ENCODE measurements at regions not wholly inside any gene's neighbourhood (a gene's known extent, or its start where the extent isn't known, plus 50 kb on each side); places are given as distances from the start of the nearest gene placed in this dataset.

DNA sequence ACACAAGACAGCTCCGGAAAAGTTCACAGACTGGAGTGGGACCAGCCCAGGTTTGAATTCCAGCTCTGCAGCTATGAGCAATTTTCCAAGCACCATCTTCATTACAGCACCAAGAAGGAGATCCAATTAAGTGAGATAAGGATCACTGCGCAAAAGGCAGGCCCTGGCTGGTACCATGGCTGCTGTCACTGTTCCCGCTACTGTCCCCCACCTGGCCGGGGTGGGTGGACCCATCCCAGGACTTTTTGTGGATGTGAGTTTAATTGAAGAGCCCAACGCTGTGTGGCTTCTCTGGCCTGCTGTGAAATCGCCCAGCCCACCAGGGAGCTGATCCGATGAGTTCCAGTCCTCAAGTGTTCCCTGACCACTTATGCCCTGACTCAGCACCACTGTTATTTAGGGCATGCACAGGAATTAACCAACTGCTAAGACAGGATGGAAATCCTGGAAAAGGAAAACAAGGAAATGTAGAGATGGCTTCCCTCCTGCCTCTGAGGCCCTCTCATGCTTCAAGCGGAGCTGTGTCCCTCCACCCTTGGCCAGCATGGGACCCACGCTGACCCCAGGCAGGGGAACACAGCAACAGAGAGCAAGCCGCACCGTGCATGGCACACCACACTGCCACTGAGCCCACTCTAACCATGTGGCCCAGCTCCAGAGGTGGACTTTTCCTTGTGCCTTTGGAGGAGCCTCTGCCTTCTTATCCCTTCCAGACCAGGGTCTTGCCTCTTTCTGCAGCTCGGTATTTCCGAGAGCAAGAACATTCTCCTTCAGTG, 150.0 kb upstream of the CST7 start:
- no peak for DNase-seq

GRCh38 chr20:24799971-24800580, 149.0 kb upstream of the CST7 start:
- Histone ChIP-seq H3K4ac (ENCODE audit: low read depth, low read length) (no peak overlapping the region), H3K4me1 (ENCODE audit: control insufficient read depth, low read depth, low read length) (no peaks in the 10 kb centered on the region), H4K8ac (ENCODE audit: low read depth, low read length) (no peak overlapping the region), H3K18ac (ENCODE audit: low read length) (no peak overlapping the region), H3K4me2 (ENCODE audit: low read length) (no peak overlapping the region), H3K27ac (ENCODE audit: low read depth, low read length) (no peak overlapping the region), H2BK120ac (ENCODE audit: low read depth, low read length) (no peak overlapping the region), H3K9ac (ENCODE audit: low read length) (no peak overlapping the region), H3K79me1 (ENCODE audit: low read length) (no peaks in the 10 kb centered on the region), H3K36me3 (ENCODE audit: control insufficient read depth, insufficient read depth, low read length) (no peaks in the 10 kb centered on the region), H3K4me3 (ENCODE audit: low read length) (no peak overlapping the region), H2AK5ac (ENCODE audit: low read length) (no peak overlapping the region), H3K79me2 (ENCODE audit: control insufficient read depth, insufficient read depth, low read length) (no peaks in the 10 kb centered on the region), H3K23ac (ENCODE audit: low read length) (no peak overlapping the region), H3K56ac (ENCODE audit: low read length) (no peak overlapping the region), H4K5ac (ENCODE audit: low read length) (no peak overlapping the region), H2BK5ac (ENCODE audit: low read length) (no peak overlapping the region), H2BK15ac (replicated peaks; ENCODE audit: low read depth) (no peak overlapping the region), H3K27me3 (ENCODE audit: insufficient read depth, low read length, poor library complexity) (no peaks in the 10 kb centered on the region)
- no CpG with 5 or more reads among the region's 12 CpGs for WGBS (ENCODE audit: extremely low coverage, insufficient coverage, low lambda C conversion rate)
- DNase-seq, result no peak

More for the DNA sequence above, 150.0 kb upstream of the CST7 start:
- H3K79me2 ChIP-seq (ENCODE audit: control insufficient read depth, insufficient read depth, low read length), result no peaks in the 10 kb centered on the region
- H3K23ac ChIP-seq (ENCODE audit: low read length), result no peak overlapping the region
- no CpG with 5 or more reads among the region's 13 CpGs for WGBS (ENCODE audit: extremely low coverage, insufficient coverage, low lambda C conversion rate)
- H3K56ac ChIP-seq (ENCODE audit: low read length), result no peak overlapping the region
- H2BK15ac ChIP-seq (replicated peaks; ENCODE audit: low read depth), result no peak overlapping the region
- H3K27ac ChIP-seq (ENCODE audit: low read depth, low read length), result no peak overlapping the region
- no peak overlapping the region for H3K18ac ChIP-seq (ENCODE audit: low read length)
- no peak overlapping the region for H2BK120ac ChIP-seq (ENCODE audit: low read depth, low read length)
- no peaks in the 10 kb centered on the region for H3K27me3 ChIP-seq (ENCODE audit: insufficient read depth, low read length, poor library complexity)
- H3K4me1 ChIP-seq (ENCODE audit: control insufficient read depth, low read depth, low read length), result no peaks in the 10 kb centered on the region
- no peak overlapping the region for H3K4me2 ChIP-seq (ENCODE audit: low read length)
- no peak overlapping the region for H4K5ac ChIP-seq (ENCODE audit: low read length)
- H3K79me1 ChIP-seq (ENCODE audit: low read length), result no peaks in the 10 kb centered on the region
- H3K36me3 ChIP-seq (ENCODE audit: control insufficient read depth, insufficient read depth, low read length), result no peaks in the 10 kb centered on the region
- H4K8ac ChIP-seq (ENCODE audit: low read depth, low read length), result no peak overlapping the region
- H3K9ac ChIP-seq (ENCODE audit: low read length), result no peak overlapping the region
- H2AK5ac ChIP-seq (ENCODE audit: low read length), result no peak overlapping the region
- H3K4me3 ChIP-seq (ENCODE audit: low read length), result no peak overlapping the region
- H3K4ac ChIP-seq (ENCODE audit: low read depth, low read length), result no peak overlapping the region
- no peak overlapping the region for H2BK5ac ChIP-seq (ENCODE audit: low read length)

- no peaks in the 10 kb centered on the region for H3K79me2 ChIP-seq (ENCODE audit: control insufficient read depth, insufficient read depth, low read length)
- no peak overlapping the region for H3K4ac ChIP-seq (ENCODE audit: low read depth, low read length)
- no peaks in the 10 kb centered on the region for H3K27me3 ChIP-seq (ENCODE audit: insufficient read depth, low read length, poor library complexity)
- no peaks in the 10 kb centered on the region for H3K36me3 ChIP-seq (ENCODE audit: control insufficient read depth, insufficient read depth, low read length)
- no peak for DNase-seq
- H3K4me3 ChIP-seq (ENCODE audit: low read length), result no peak overlapping the region
- no peak overlapping the region for H2AK5ac ChIP-seq (ENCODE audit: low read length)
- H3K18ac ChIP-seq (ENCODE audit: low read length), result no peak overlapping the region
- no peaks in the 10 kb centered on the region for H3K79me1 ChIP-seq (ENCODE audit: low read length)
- H3K4me1 ChIP-seq (ENCODE audit: control insufficient read depth, low read depth, low read length), result no peaks in the 10 kb centered on the region
- H2BK5ac ChIP-seq (ENCODE audit: low read length), result no peak overlapping the region
- H2BK15ac ChIP-seq (replicated peaks; ENCODE audit: low read depth), result no peak overlapping the region
- no peak overlapping the region for H4K8ac ChIP-seq (ENCODE audit: low read depth, low read length)
- H2BK120ac ChIP-seq (ENCODE audit: low read depth, low read length), result no peak overlapping the region
- no CpG with 5 or more reads among the region's 11 CpGs for WGBS (ENCODE audit: extremely low coverage, insufficient coverage, low lambda C conversion rate)
- H3K4me2 ChIP-seq (ENCODE audit: low read length), result no peak overlapping the region
- H4K5ac ChIP-seq (ENCODE audit: low read length), result no peak overlapping the region
- no peak overlapping the region for H3K23ac ChIP-seq (ENCODE audit: low read length)
- no peak overlapping the region for H3K56ac ChIP-seq (ENCODE audit: low read length)
- H3K27ac ChIP-seq (ENCODE audit: low read depth, low read length), result no peak overlapping the region
- no peak overlapping the region for H3K9ac ChIP-seq (ENCODE audit: low read length)
Observed at GRCh38 chr20:24802286-24802820, 146.7 kb upstream of the CST7 start.

DNA sequence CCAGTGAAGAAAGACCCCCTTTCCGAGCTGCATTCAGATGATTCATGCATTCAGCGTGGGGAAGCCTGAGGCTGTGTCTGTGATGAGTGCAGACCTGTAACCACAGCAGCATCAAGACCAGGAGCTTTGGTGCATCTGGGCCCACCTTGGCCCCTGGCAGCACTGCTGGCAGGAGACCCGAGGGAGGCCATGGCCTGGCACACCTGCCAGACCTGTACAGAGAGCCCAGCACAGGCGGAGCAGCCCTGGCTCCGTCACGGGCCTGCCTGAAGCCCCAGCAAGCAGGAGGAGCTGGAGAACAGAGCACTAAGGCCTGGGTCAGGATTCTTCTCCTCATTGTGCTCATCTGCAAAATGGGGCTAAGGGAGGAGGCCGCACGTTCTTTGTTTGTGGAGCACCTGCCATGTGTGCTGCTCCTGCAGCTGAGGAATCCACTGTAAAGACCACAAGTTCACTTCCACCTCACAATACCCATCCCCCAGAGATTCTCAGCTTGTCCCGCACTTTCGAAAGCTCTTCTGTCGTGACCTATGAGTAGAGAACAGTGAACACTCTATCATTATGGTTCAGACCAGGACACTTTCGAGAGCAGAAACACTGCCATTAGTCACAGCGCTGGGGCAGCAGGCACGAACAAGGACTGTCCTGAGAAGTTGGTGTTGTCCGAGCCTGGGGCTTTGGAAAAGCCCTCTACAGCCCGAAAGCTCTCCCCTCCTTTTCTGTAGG, 144.4 kb upstream of the CST7 start:
- Histone ChIP-seq H3K4me2 (ENCODE audit: low read length) (no peak overlapping the region), H3K79me1 (ENCODE audit: low read length) (no peaks in the 10 kb centered on the region), H3K4me3 (ENCODE audit: low read length) (no peak overlapping the region), H3K9ac (ENCODE audit: low read length) (no peak overlapping the region), H3K18ac (ENCODE audit: low read length) (no peak overlapping the region), H2BK5ac (ENCODE audit: low read length) (no peak overlapping the region), H3K4ac (ENCODE audit: low read depth, low read length) (no peak overlapping the region), H2AK5ac (ENCODE audit: low read length) (no peak overlapping the region), H3K56ac (ENCODE audit: low read length) (no peak overlapping the region), H3K27ac (ENCODE audit: low read depth, low read length) (no peak overlapping the region), H3K79me2 (ENCODE audit: control insufficient read depth, insufficient read depth, low read length) (no peaks in the 10 kb centered on the region), H3K27me3 (ENCODE audit: insufficient read depth, low read length, poor library complexity) (no peaks in the 10 kb centered on the region), H3K23ac (ENCODE audit: low read length) (no peak overlapping the region), H2BK120ac (ENCODE audit: low read depth, low read length) (no peak overlapping the region), H4K5ac (ENCODE audit: low read length) (no peak overlapping the region), H3K4me1 (ENCODE audit: control insufficient read depth, low read depth, low read length) (no peaks in the 10 kb centered on the region), H3K36me3 (ENCODE audit: control insufficient read depth, insufficient read depth, low read length) (no peaks in the 10 kb centered on the region), H2BK15ac (replicated peaks; ENCODE audit: low read depth) (no peak overlapping the region), H4K8ac (ENCODE audit: low read depth, low read length) (no peak overlapping the region)
- DNase-seq, result no peak
- no CpG with 5 or more reads among the region's 16 CpGs for WGBS (ENCODE audit: extremely low coverage, insufficient coverage, low lambda C conversion rate)

DNA sequence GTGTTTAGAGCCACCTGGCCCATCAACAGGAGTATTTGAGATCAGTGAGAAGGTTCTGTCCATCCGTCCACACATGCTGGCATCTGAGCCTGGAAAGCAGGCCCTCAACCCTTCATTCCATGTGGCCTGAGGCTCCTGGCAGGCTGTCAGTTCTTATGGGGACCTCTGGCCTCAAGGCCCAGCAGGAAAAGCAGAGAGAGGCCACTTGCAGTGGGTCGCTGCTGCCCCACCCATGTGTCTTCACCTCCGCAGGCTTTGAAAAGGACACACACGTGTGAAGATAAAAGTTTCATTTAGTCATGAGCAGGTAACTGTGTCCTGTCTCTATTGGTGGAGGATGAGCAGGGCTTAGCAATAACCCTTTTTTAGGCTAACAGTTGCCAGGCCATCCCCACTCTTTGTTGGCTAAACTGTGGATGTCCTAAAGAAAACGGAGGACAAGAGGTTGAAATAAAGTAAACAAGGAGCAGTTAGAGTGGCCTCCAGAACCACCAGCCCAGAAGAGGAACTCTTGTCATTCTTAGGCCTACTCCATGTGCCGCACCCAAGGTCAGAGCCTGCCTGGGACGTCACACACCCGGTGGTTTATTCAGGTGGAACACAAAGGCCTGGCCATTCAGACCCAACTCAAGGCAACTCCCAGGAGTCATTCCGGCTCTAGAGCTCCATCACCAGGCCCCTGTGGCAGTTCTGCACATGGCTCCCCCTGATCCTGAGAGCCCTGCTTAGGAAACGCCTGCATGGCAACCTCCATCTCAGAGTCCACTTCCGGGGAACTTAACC, 143.4 kb upstream of the CST7 start:
- WGBS (ENCODE audit: extremely low coverage, insufficient coverage, low lambda C conversion rate), result no CpG with 5 or more reads among the region's 11 CpGs
- Histone ChIP-seq H3K18ac (ENCODE audit: low read length) (no peak overlapping the region), H3K79me2 (ENCODE audit: control insufficient read depth, insufficient read depth, low read length) (no peaks in the 10 kb centered on the region), H3K9ac (ENCODE audit: low read length) (no peak overlapping the region), H2BK5ac (ENCODE audit: low read length) (no peak overlapping the region), H2BK15ac (replicated peaks; ENCODE audit: low read depth) (no peak overlapping the region), H3K79me1 (ENCODE audit: low read length) (no peaks in the 10 kb centered on the region), H2AK5ac (ENCODE audit: low read length) (no peak overlapping the region), H3K27me3 (ENCODE audit: insufficient read depth, low read length, poor library complexity) (no peaks in the 10 kb centered on the region), H3K36me3 (ENCODE audit: control insufficient read depth, insufficient read depth, low read length) (no peaks in the 10 kb centered on the region), H3K4ac (ENCODE audit: low read depth, low read length) (no peak overlapping the region), H3K23ac (ENCODE audit: low read length) (no peak overlapping the region), H3K4me3 (ENCODE audit: low read length) (no peak overlapping the region), H2BK120ac (ENCODE audit: low read depth, low read length) (no peak overlapping the region), H3K4me2 (ENCODE audit: low read length) (no peak overlapping the region), H3K4me1 (ENCODE audit: control insufficient read depth, low read depth, low read length) (no peaks in the 10 kb centered on the region), H4K8ac (ENCODE audit: low read depth, low read length) (no peak overlapping the region), H4K5ac (ENCODE audit: low read length) (no peak overlapping the region), H3K56ac (ENCODE audit: low read length) (no peak overlapping the region), H3K27ac (ENCODE audit: low read depth, low read length) (no peak overlapping the region)
- DNase-seq, result no peak
